NCI-H2227 (cell line): ENCODE measurements at regions not wholly inside any gene's neighbourhood (a gene's known extent, or its start where the extent isn't known, plus 50 kb on each side); places are given as distances from the start of the nearest gene placed in this dataset.

ENCODE experiments used
- DNase-seq: peaks from one replicate; lab custom pipeline; 2025; ENCODE audit not compliant: unreplicated experiment; lab: John Stamatoyannopoulos, UW

DNA sequence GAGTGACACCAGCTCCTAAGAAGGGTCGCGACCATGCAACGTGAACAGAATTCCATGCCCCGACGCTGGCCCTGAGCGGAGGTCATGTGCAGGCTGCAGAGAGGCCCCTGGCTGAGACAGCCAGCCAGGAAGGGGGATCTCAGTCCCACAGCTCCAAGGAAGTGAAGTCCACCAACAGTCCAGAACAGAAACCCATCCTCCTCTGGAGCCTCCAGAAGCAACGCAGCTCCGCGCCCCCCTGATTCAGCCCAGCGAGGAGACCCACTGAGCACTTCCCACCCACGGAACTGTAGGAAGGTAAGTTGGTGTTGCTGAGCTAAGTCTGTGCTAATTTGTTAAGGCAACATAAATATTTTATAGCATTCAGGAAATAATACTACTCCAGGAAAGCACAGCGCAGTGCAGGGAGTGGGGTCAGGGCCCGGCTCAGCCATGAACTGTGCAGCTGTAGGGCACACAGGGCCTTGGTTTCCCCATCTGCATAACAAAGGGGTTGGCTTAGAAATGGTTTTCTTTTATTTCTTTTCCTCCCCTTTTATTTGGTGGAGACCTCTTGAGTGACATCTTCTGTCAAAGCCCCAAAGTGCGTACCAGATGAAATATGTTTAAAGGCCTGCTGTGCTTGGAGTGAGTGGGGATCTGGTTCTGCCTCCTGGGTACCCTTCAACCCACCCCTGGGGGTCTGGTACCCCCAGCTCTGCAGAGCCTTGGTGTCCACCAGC, 241.1 kb upstream of the PMEPA1 start:
- DNase-seq: no peak

DNA sequence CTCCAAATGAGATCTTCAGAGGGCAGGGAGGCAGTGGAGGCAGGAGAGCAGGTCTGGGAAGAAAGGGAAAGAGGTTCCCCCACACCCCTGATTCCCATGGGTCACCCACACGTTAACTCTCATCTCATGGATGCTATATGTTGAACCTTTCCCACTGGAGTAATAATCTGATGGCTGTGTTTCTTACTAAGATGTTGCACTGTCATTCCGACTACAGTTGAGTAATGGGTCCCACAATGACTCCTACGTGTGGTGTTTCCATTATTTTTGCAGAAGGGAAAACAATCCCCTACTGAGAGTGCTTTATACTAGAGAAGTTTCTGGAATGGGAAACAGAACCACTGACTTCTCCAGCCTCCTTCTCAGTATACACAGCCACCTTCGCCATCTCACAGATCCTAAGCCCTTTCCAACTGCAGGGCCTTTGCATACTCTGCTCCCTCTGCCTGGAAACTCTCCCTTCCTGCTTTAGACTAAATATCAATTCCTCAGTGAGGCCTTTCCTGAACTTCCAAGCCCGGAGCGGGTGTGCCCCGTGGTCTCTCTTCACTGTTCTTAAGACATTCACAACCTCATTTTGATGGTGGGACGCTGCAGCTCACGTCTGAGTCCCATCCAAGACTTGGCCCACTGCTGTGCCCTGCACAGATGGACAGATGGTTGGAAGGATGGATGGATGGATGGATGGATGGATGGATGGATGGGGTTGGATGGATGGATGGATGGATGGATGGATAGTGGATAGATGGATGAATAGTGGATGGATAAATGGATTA, 238.6 kb upstream of the PMEPA1 start:
- no peak for DNase-seq

DNA sequence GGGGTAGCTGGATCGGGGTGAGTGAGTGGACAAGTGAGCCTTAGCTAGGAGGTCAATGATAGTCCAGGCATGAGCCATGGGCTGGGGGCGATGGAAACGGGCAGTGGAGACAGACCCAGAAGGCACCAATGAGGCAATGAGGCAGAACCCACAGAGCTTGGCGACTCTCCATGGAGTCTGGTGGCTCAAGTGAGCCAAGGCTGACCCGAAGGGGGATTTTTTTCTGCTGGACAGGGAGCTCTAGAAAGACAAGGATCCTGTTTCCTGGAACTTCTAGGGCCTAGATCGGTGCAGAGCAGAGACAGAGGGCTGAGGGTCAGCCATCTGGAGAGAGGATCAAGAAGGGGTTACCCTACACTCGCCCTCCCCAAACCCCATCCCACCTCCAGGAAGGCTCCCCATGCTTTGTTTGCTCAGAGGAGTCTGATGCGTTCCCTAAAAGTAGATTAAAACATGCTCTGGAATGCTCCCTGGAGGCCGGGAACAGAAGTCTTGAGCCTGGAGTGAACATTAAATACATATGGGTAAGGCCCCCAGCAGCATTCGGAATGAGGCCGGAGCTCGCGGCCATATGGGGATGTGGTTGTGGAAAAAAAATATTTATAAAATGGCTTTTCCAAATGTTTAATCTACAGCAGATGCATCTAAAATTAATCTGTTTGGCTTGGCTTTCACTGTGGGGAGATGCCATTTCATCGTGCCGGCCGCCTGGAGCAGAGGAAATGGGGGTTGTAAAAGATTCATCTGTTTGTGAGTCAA, 237.8 kb upstream of the PMEPA1 start:
- DNase-seq: no peak

DNA sequence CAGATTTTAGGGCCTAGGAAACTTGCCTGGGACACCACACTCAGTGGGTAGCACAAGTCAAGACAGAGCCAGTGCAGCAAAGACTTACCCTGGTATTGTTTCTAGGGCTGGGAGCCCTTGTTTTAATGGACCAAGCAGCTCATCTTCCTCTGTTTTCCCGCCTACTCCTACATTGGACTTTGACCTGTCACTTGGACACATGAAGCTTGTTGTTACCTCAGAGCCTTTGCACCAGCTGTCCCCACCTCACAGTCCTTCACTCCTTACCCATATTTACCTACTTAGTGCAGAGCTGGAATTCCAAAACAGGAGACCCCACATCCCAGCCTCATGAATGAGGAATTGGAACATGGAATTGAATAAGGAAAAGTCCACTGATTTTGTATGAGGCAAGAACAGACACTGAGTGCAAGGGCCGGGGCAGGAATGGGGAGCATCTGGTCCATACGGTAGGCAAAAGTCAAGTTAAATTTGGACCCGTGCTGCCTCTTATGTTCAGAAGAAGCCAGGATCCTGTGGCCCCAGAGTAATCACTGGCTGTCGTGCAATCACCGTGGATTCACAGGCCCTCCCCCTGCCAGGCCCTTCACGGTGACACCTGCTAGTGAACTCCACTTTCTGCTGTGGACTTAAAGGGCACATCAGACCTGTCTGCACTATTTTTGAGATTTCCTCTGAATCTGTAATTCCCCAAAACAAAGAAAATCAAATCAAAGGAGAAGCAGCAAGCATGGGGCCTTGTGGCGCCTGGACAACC, 236.9 kb upstream of the PMEPA1 start:
- no peak for DNase-seq

DNA sequence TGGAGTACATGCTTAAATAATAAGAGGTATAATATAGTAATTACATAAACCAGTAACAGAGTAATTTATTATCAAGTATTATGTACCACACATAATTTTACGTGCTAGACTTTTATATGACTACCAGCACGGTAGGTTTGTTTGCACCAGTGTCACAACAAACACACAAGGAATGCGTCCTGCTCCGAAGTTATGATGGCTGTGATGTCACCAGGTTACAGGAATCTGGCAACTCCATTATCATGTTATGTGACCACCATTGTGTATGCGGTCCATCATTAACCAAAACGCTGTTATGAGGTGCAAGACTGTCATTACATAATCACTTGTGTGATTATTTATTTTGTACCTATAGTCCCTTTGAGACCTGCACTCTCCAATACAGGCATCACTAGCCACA, 235.2 kb upstream of the PMEPA1 start:
- no peak for DNase-seq

DNA sequence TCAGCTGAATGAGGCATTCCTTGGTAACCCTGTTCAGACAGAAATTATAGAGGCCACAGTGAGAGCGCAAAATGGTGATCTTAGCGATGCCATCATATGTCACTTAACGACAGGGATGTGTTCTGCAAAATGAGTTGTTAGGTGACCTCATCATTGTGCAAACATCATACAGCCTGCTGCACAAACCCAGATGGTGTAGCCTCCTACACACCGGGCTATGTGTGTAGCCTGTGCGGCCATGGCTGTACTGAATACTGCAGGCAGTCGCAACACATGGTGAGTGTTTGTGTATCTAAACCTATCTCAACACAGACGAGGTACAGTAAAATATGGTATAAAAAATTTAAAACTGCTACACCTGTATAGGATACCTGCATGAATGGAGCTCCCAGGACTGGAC, 234.1 kb upstream of the PMEPA1 start:
- no peak for DNase-seq

DNA sequence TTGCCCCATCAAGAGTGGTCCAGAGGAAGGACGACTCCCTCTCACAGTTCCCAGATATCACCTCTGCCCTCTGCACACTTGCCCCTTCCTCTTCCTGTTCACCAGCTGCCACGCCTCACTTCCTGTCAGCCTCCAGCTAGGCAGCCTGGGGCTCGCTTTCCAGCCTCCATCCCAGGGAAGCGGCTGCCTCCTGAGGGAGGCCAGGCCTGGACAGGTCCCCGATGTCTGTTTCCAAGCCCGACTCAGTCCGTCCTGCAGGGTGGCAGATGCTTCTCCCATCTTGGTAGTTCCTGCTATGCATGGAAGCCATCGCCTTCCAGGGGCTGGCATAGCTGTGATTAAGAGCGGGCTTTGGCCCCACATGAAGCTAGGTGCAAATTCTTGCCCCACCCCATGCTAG, 233.5 kb upstream of the PMEPA1 start:
- DNase-seq: no peak

DNA sequence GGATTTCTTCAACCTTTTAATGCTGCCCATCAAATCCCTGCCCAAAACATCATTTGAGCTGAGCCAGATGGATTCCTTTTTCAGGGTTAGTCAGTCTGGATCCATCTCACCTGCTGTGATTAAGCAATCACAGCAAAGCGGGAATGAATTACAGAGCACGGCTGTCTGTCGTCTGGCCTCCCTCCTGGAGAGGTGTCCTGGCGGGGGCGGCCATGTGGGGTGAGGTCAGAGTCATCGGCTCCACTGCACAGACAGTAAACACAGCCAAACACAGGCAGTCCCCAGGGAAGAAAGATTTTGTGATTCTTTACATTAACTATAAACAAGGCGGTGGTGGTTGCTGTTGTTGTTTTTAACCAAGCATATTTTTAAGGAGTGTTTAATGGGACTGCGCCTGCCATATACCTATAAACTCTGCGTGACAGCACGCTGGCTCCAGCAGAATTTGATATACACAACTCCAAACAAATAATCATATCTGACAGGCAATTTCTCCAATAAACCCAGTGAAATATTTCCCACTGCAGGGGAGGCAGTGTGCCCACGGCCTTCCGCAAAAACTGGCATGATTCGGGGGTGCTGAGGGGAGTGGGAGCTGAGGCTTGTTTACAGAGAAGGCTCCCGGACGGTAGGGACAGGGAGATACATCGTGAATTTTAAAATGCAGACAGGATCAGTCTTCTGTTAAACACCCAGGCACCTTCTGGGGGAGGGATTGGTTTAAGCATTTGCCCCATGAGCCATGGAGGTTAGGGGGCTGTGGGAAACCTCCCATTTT, 232.0 kb upstream of the PMEPA1 start:
- peak; percentile 16 for DNase-seq

DNA sequence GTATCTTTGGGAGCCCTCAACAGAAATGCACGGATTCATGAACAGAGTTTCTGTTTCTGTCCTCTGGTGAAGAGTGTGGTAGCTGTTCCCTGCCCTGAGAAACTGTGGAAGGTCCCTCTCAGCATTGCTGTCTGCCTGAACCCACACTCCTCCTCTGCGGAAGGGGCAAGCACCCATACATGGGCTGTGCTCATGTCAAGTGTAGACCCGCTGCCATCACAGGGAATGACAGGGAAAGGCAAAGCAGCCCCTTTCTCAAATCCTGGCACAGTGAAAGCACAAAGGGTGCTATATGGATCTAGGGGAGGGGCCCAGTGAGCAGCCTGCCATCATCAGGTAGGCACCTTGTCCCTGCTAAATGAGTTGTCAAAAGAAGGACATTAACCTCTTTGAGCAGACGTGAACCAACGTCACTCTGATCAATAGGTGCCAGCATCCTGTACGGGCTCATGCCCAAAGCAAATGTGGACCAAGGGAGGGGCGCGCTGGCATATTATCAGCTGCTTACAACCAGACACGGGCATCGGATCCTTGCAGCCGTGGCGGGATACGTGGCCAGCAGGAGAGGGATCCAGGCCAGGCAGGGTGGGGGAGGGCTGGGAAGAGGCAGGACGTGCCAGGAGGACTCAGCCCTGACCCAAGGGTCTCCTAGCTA, 231.2 kb upstream of the PMEPA1 start:
- DNase-seq: no peak

DNA sequence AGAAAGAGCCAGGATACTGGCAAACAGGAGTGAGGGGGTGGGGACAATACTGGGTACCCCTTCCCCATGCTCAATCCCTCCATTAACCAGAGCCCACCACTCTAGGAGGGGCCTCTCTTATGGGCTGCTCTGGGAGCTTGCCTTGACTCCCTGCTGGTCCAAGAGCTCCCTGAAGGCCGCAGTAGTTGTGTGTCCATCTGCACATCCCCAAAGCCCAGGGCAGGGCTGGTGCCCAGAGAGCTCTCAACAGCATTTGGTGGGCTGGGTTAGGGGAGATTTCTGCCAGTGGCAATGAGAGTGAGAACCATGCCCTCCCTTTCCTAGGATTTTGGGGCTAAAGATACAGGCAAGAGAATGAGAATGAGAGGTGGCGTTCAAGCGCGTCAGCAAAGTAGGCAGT, 230.6 kb upstream of the PMEPA1 start:
- no peak for DNase-seq

DNA sequence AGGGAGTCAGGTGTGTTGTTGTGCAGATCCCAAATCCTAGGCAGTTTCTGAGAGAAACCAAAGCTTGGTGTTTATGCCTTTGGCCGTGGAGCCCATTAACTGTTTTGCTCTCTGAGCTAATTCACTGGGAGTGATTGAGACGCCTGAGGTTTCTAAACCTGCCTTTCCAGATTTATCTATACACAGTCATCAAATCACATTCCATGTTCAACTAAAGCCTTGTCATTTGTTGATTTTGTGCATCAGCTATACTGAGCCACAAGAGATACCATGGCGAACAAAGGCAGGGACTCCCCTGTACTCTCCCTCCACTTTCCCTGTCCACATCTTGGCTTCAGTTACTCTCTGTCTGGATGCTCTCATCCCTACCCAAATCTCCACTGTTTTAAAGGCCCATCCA, 229.7 kb upstream of the PMEPA1 start:
- DNase-seq: no peak

DNA sequence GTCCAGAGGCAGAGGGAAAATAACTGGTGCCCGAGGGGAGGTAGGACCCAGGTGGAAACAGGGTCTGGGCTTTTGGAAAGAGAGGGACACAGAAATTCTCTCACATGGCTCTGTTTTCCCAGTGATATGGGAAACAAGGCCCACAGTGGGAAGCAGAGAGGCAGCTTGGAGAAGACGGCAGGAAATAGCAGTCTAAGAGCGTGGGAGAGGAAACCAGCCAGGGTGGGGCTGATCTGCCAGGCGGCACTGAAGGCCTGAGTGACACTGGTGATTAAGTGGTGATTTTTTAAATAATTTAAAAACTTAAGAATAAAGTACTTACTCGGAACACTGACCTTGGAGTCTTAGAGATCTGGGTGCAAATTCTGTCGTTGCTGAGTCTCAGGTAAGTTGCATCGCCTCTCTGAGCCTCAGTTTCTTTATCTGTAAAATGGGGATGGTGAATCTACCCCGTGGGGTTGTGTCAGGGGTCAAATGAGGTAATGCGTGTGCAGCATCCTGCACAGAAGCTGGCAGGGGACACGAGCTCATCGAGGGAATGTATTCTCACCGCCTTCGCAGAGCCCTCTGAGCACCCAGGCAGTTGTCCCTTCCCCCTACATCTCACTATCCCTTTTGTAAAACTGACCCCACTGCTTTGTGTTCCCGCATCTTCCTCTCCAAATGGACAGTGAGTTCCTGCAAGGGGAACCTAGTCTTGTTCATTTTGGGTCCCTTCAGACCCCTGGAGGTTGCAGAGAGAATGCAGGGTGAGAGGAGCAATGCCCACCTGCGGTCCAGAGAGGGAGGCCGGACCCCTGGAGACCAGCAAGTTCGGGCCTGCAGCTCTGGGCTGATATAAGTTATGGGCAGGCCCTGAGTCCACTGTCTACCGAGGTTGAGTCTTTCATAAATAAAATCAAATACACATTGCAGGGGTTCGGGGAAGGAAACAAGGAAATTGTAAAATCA, 228.6 kb upstream of the PMEPA1 start:
- DNase-seq: no peak

DNA sequence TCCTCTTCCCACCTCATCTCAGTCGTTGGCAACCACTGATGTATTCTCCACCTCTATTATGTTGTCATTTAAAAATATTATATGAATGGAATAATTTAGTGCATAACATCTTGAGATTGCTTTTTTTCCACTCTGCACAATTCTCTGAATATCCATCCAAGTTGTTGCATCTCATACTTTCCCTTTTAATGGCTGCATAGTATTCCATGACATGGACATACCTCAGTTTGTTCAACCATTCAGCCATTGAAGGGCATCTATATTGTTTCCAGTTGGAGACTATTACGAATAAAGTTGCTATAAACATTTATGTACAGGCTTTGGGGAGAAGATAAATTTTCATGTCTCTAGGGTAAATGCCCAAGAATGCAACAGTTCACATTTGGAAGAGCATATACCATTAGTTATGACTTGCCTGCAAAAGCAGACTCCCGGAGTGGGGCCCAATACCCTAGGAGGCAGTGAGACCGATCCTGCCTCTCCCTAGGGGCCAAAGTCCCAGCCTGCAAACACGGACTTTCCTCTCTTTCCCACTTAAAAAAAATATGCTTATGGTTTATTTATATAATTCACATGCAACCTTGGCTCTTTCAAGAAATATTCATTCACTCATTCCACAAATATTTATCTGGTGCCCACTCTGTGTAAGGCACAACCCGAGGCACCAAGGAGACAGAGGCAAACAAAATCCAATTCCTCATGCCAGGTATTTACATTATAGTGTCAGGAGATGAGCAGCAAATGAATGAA, 227.0 kb upstream of the PMEPA1 start:
- DNase-seq: no peak

DNA sequence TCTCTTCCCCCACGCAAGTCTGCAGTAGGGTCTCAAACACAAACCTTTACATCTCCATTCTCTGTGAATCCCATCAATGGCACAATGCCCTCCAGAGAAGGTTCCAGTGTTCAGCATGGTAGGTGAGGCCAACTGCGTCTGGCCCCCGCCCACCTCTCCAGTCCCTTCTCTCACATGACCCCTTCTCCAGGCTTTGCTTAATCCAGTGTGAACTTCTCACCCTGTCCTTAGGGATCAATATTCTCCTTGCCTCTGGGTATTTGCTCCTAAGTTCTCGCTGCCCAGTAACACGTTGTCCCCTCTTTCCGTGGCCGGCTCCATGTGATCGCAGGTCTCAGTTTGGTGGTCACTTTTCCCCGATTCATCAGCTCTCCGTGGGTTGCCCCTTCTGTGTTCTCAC, 225.1 kb upstream of the PMEPA1 start:
- no peak for DNase-seq

DNA sequence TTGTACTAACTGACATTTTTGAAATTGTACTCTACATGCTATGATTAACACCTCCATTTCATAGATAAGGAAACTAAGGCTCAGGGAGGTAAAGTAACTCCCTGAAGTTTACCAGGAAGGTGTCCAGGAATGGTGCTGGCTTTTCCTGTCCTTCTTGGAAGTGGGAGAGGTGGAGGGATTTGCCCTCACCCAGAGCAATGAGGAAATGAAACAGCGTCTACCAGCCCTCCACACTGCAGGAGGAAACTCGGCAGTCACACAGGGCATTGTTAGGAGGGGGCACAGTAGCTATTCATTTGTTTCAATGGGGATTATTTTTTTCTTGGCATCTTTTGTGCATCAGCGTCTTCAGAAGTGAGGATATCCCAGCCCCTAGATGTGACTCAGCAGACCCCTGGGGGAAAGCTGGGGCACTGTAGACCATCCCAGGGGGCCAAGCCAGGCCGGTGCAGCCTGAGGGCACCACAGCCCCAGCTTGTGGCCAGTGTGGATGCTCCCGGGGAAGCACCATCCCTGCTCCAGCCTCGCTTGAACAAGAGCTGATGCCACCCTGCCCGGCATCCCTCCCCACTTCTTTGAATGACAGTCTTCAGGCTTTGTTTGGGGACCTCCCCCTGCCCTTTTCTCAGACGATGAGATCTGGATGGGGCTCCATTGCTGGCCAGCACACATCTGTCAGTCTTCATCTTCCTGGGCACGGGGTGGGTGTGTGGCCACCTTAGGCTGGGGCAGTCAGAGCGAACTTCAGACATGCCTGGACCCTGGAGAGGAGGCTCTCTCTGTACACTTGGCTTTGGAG, 224.4 kb upstream of the PMEPA1 start:
- DNase-seq: no peak

DNA sequence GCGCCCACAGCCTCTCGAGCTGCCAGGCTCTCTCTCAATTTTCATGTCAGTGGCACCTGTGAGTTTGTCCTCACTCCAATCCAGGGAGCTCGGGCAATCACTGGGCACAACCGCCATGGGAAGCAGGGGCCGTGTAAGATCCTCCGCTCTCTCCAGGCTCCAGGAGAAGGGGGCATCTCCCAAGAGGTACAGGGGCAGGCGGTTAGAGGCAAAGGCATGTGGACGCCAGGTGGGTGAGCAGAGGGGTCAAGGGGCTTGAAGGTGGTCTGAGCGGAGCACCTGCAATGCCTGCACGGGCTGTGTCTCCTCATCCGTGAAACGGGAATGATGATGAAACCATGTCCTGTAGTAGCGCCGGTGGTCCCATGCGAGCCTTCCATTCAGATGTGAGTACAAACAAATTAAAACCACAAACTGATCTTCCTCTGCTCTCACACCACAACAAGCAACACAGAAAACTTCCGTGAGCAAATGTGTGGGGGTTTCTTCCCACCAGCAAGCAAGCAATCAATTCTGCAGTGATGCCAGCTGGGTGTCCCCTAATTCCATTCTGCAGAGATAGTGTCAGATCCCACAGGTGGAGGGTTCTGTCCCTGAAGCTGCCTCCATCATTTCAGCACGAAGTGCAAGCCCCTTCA, 222.5 kb upstream of the PMEPA1 start:
- no peak for DNase-seq

DNA sequence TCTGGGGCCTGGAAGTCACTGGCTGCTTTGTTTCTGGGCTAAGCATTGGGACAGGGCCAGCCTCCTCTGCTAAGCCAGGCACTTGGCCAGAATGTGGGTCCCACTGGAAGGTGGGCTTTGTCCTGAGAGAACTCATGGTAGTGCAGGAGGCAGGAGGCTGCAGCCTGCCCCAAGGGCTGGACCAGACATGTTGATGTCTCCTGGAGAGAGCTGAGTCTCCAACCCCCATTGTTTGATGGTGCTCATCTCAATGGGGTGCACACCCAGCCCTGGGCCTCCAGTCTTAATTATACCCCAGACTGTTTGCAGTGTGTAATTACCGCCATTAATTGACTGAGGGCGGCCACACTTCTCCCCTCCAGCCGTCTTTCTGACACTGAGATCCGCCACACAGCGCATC, 220.5 kb upstream of the PMEPA1 start:
- peak; percentile 85 for DNase-seq
